Nephron (organoid): ENCODE measurements at regions not wholly inside any gene's neighbourhood (a gene's known extent, or its start where the extent isn't known, plus 50 kb on each side); places are given as distances from the start of the nearest gene placed in this dataset.

Source experiments
- H3K27ac Mint-ChIP-seq, 3 experiments: 2 replicates each; pipeline ENCODE4 v1.8.0; 2020; ENCODE audit warnings: mixed read lengths in 3 of 3, mild to moderate bottlenecking in 2 of 3, moderate library complexity in 1 of 3
- H3K27me3 Mint-ChIP-seq: 2 replicates; pipeline ENCODE4 v1.8.0; 2021; ENCODE audit warnings: low read depth, mild to moderate bottlenecking, moderate library complexity, mixed read lengths
- H3K36me3 Mint-ChIP-seq: 2 replicates; pipeline ENCODE4 v1.8.0; 2020; ENCODE audit warnings: low read depth, mixed read lengths
- H3K4me1 Mint-ChIP-seq: 2 replicates; pipeline ENCODE4 v1.8.0; 2020; ENCODE audit warnings: mixed read lengths
- H3K4me3 Mint-ChIP-seq, 3 experiments: 2 replicates each; pipeline ENCODE4 v1.8.0; 2020; ENCODE audit warnings: mild to moderate bottlenecking in 3 of 3, mixed read lengths in 3 of 3, moderate library complexity in 2 of 3
- H3K9me3 Mint-ChIP-seq: 2 replicates; pipeline ENCODE4 v1.8.0; 2020; ENCODE audit warnings: mixed read lengths
- TF ChIP-seq, protein P1 (sequence below), 3 experiments: fragments of 200-600 bp; sonication (generic); IDR thresholded peaks; one replicate each; pipeline ENCODE4 v1.5.0; 2021; ENCODE audit warnings: antibody characterized with exemption in 3 of 3; ENCODE audit not compliant: unreplicated experiment in 3 of 3

DNA sequence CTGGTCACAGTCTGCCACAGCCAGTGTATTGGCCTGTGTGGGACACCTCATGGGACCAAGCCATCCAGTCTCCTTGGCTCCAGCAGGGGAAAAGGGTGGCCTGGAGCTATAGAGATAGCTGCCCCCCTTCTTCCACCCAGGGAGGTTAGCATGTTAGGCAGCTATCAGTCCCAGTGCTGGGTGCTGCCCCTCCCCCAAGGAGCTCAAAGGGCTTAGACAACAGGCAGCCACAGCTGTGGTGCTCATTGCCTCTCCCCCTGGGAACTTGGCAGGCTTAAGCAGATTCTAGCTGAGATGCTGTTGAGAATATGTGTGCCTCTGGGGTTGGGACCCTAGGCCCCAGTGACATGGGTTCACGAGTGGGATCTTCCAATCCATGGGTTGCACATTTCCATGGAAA lies 226.0 kb upstream of the PTGER4 start:
- Mint-ChIP-seq H3K4me3 (no peak overlapping the region), H3K36me3 (no peaks in the 10 kb centered on the region), H3K27ac (no peak overlapping the region), H3K4me1 (no peaks in the 10 kb centered on the region), H3K9me3 (peaks cover 27% of the 10 kb centered on the region), H3K27me3 (no peaks in the 10 kb centered on the region)
- TF ChIP-seq, protein P1, sequence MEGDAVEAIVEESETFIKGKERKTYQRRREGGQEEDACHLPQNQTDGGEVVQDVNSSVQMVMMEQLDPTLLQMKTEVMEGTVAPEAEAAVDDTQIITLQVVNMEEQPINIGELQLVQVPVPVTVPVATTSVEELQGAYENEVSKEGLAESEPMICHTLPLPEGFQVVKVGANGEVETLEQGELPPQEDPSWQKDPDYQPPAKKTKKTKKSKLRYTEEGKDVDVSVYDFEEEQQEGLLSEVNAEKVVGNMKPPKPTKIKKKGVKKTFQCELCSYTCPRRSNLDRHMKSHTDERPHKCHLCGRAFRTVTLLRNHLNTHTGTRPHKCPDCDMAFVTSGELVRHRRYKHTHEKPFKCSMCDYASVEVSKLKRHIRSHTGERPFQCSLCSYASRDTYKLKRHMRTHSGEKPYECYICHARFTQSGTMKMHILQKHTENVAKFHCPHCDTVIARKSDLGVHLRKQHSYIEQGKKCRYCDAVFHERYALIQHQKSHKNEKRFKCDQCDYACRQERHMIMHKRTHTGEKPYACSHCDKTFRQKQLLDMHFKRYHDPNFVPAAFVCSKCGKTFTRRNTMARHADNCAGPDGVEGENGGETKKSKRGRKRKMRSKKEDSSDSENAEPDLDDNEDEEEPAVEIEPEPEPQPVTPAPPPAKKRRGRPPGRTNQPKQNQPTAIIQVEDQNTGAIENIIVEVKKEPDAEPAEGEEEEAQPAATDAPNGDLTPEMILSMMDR (IDR thresholded peaks at IDR 0.05; ENCODE audit: unreplicated experiment in 3 of 3): no peak

DNA sequence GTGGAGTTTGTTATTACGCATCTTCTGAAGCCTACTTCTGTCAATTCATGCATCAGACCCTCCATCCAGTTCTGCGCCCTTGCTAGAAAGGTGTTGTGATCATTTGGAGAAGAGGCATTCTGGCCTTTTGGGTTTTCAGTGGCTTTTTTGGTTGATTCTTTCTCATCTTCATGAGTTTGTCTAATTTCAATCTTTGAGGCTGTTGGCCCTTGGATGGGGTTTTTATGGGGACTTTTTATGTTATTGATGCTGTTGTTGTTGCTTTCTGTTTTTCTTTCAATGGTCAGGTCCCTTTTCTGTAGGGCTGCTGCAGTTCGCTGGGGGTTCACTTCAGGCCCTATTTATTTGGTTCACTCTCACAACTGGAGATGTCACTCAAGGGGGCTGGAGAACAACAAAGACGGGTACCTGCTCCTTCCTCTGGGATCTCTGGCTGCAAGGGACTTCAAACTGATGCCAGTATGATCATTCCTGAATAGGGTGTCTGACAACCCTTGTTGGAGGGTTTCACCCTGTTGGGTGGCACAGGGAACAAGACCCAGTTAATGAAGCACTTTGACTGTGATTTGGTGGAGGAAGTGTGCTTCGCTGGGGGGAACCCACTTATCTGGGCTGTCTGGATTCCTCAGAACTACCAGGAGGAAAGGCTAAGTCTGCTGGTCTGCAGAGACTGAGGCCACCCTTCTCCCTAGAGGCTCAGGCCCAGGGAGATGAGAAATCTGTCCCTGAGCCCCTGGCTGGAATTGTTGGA lies 226.7 kb upstream of the PTGER4 start:
- H3K9me3 Mint-ChIP-seq: peaks cover 33% of the 10 kb centered on the region
- TF ChIP-seq, protein P1 (IDR thresholded peaks at IDR 0.05; ENCODE audit: unreplicated experiment in 3 of 3): no peak
- H3K4me3 Mint-ChIP-seq: no peak overlapping the region
- H3K27me3 Mint-ChIP-seq: no peaks in the 10 kb centered on the region
- H3K27ac Mint-ChIP-seq: no peak overlapping the region
- no peaks in the 10 kb centered on the region for H3K4me1 Mint-ChIP-seq
- no peaks in the 10 kb centered on the region for H3K36me3 Mint-ChIP-seq

DNA sequence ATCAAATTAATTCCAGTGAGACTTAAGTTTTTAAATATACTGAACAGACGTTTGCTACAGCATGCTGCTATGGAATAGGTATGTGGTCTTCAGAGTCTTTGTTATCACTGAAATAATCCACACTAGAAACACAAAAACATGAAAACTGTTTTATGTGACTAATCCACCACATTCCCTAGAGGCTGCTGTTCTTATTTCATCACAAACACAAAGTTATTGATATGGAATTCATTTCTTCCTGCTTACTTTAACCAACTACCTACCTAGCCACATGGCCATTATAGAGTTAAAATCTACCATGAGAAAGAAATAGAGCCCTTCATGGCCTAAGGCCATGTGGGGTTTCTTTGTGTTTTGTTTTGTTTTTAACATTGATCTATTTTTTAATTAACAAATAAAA lies 232.3 kb upstream of the PTGER4 start:
- no peak overlapping the region for H3K4me3 Mint-ChIP-seq

DNA sequence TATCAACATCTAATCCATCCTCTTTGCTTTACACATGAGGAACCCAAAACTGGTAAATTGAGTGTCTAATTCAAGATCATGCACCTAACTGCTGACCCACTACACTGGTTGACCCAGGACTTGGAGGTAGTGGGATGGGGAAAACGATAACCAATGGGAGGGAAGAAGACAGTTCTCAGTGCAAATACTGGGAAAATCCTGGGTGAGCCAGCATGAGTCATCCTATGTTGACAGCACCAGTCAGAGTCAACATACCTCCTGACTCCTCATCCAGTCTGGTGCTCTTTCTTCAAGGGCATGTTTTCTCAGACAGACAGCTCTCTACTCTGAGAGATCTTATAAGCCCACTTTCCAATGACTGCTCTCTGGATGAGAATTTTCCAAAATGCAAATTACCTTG lies 232.8 kb upstream of the PTGER4 start:
- Mint-ChIP-seq H3K27me3 (peaks cover 5% of the 10 kb centered on the region), H3K4me1 (no peaks in the 10 kb centered on the region), H3K4me3 (no peak overlapping the region), H3K9me3 (peaks cover 43% of the 10 kb centered on the region), H3K36me3 (no peaks in the 10 kb centered on the region), H3K27ac (no peak overlapping the region)
- TF ChIP-seq, protein P1 (IDR thresholded peaks at IDR 0.05; ENCODE audit: unreplicated experiment in 3 of 3): no peak

More for the DNA sequence above, 232.3 kb upstream of the PTGER4 start:
- TF ChIP-seq, protein P1 (IDR thresholded peaks at IDR 0.05; ENCODE audit: unreplicated experiment in 3 of 3): no peak
- Mint-ChIP-seq H3K27ac (no peak overlapping the region), H3K9me3 (peaks cover 46% of the 10 kb centered on the region), H3K27me3 (peaks cover 5% of the 10 kb centered on the region), H3K36me3 (no peaks in the 10 kb centered on the region), H3K4me1 (no peaks in the 10 kb centered on the region)

DNA sequence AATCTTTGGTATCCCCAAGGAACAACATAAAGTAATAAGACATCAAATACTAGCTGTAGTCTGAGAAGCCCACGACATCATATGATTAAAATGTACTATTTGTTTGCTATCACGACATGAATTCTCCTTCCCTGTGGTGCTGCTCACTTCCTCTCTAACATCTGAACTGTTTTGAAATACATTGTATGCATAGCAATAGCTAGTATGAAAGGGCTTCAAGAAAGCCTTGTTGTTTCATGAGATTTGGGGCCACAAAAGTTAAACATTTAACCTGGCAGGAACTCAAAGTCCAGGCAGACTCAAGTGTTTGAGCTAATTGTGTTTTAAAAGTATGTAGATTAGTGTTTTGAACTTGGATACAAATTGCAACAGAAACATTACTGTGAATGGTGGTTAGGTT lies 237.4 kb upstream of the PTGER4 start:
- Mint-ChIP-seq H3K4me1 (no peaks in the 10 kb centered on the region), H3K36me3 (no peaks in the 10 kb centered on the region), H3K9me3 (peaks cover 14% of the 10 kb centered on the region), H3K27me3 (peaks cover 5% of the 10 kb centered on the region), H3K27ac (peak overlapping the region in 2 of 3 experiments; percentile 68 to 71), H3K4me3 (no peak overlapping the region)
- TF ChIP-seq, protein P1 (IDR thresholded peaks at IDR 0.05; ENCODE audit: unreplicated experiment in 3 of 3): no peak

DNA sequence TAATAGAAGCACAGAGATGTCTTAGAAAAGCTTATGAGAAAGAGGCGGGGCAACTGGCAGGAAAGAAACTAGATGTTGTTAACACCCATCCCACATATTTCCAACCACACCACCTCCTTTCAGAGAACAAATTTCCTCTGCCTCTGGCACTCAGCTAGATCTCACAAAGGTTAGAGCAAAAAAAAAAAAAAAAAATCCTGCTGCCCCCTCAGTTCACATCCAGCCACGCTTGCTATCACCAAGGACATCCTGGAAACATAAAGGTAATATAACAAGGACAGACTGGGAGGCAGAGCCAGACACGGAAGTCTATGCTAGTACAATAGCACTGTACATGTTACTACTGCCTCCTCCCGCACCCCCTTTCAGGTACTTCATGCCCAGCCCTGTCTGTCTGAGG lies 238.0 kb upstream of the PTGER4 start:
- TF ChIP-seq, protein P1 (IDR thresholded peaks at IDR 0.05; ENCODE audit: unreplicated experiment in 3 of 3): no peak
- Mint-ChIP-seq H3K9me3 (peaks cover 12% of the 10 kb centered on the region), H3K27ac (no peak overlapping the region), H3K27me3 (peaks cover 3% of the 10 kb centered on the region), H3K36me3 (no peaks in the 10 kb centered on the region), H3K4me1 (no peaks in the 10 kb centered on the region), H3K4me3 (no peak overlapping the region)
